Vagina (tissue), 2 donors: ENCODE measurements at regions not wholly inside any gene's neighbourhood (a gene's known extent, or its start where the extent isn't known, plus 50 kb on each side); places are given as distances from the start of the nearest gene placed in this dataset.

ENCODE experiments used
- POLR2A ChIP-seq, 2 donors: fragments of 450-650 bp; IDR thresholded peaks; one replicate each; pipeline ENCODE4 v1.6.1; 2017; ENCODE audit warnings: antibody characterized with exemption in 2 of 2, mild to moderate bottlenecking in 2 of 2, moderate library complexity in 2 of 2
- TF ChIP-seq, protein P1 (sequence below), 3 experiments: fragments of 450-650 bp in 2 of 3; fragments of 200-600 bp in 1 of 3; sonication (generic) in 1 of 3; IDR thresholded peaks; one replicate each; pipeline ENCODE4 v1.5.1; 2017 to 2019; ENCODE audit warnings: antibody characterized with exemption in 3 of 3, mild to moderate bottlenecking in 2 of 3, moderate library complexity in 2 of 3

DNA sequence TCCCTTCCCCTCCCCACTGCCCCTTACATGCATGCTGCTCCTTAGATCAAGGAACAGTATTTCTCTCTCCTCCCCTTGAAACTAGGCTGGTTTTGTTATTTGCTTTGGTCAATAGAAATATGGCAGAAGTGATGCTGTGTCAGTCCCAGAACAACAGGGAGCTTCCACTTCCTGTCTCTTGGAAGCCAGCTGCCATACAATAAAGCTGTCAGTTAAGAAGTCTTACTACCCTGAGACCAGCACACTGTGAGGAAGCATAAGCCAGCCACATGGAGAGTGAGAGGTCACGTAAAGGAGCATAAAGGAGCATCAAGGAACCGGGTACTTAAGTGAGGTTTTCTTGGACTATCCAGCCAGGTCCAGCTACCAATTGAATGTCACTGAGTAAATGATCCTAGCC, 126.6 kb downstream of the NOL4 start:
- TF ChIP-seq POLR2A (IDR thresholded peaks at IDR 0.05): no peak
- TF ChIP-seq, protein P1, sequence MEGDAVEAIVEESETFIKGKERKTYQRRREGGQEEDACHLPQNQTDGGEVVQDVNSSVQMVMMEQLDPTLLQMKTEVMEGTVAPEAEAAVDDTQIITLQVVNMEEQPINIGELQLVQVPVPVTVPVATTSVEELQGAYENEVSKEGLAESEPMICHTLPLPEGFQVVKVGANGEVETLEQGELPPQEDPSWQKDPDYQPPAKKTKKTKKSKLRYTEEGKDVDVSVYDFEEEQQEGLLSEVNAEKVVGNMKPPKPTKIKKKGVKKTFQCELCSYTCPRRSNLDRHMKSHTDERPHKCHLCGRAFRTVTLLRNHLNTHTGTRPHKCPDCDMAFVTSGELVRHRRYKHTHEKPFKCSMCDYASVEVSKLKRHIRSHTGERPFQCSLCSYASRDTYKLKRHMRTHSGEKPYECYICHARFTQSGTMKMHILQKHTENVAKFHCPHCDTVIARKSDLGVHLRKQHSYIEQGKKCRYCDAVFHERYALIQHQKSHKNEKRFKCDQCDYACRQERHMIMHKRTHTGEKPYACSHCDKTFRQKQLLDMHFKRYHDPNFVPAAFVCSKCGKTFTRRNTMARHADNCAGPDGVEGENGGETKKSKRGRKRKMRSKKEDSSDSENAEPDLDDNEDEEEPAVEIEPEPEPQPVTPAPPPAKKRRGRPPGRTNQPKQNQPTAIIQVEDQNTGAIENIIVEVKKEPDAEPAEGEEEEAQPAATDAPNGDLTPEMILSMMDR (IDR thresholded peaks at IDR 0.05): no peak
